ENCODE measurements at regions not wholly inside any gene's neighbourhood (a gene's known extent, or its start where the extent isn't known, plus 50 kb on each side); places are given as distances from the start of the nearest gene placed in this dataset.

DNA sequence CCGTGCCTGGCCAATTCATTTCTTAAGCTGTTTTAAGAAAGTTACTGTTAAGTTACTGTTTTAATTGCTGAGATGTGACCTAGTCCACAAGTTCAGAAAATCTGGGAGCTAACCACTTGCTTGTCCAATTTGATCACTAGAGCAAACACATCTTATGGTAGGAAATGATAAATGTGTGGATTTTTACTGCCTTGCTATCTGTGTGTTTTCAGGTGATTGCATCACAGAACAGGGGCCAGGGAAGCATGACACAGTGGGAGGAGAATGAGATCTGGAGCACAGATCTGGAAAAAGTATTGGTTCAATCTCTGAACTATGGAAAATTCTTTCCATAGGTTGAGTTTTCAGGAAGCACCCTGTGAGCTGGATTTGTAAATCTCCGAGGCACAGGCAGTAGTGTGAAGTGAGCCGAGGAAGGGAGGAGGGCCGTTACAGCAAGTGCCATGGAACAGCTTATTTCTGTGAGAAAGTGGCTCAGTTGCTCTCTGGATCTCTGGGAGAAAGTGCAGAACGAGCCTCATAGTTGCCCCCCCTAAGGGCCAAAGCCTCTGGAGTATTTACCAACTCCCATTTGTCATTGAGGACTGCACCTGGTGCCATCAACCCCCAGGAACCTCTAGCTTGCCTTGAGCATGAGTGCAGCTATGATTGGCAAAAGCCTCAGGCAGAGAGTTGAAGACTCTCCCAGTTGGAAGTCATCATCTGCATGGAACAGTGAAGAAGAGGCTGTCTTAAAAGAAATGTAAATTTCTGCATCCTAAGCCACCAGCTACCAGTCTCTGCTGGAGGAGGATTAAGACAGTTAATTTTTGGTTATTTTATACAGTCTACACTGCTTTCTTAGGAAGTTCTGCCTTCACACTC is 161.8 kb upstream of the CLINT1 start:
- FAIRE-seq (no peak), DNase-seq (ENCODE audit: low read depth, low spot score) (no peak)
- dilution Hi-C loops (cut with MboI; ENCODE audit: extremely low pct_ligation_motif_present, low sequenced_read_pairs) = no loop called here

DNA sequence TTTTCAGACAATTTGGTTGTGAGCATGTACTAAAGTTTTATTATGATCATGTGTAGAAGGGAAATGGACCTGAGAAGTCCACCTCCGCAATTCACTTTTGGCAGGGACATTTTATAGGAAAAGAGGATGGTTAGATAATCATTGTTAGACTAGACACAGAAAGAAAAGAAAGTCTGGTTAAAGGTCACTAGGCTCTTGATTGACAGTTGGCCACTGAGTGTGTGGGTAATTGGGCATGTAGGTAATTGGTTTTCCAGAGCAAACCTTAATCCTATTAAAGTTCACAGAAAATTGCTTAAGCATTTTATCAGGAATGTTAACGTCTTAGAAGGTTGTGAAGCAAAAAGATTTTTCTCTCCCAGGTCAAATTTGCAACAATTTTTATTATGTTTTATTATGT is 158.5 kb upstream of the CLINT1 start:
- TF ChIP-seq, protein P1, sequence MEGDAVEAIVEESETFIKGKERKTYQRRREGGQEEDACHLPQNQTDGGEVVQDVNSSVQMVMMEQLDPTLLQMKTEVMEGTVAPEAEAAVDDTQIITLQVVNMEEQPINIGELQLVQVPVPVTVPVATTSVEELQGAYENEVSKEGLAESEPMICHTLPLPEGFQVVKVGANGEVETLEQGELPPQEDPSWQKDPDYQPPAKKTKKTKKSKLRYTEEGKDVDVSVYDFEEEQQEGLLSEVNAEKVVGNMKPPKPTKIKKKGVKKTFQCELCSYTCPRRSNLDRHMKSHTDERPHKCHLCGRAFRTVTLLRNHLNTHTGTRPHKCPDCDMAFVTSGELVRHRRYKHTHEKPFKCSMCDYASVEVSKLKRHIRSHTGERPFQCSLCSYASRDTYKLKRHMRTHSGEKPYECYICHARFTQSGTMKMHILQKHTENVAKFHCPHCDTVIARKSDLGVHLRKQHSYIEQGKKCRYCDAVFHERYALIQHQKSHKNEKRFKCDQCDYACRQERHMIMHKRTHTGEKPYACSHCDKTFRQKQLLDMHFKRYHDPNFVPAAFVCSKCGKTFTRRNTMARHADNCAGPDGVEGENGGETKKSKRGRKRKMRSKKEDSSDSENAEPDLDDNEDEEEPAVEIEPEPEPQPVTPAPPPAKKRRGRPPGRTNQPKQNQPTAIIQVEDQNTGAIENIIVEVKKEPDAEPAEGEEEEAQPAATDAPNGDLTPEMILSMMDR (optimal IDR thresholded peaks at IDR 0.05 in 1 of 3, IDR thresholded peaks at IDR 0.05 in 1 of 3, conservative IDR thresholded peaks at IDR 0.05 in 1 of 3; ENCODE audit: extremely low read depth in 1 of 3, insufficient read depth in 2 of 3, low read length in 3 of 3) = no peak
- TF ChIP-seq EZH2 (IDR thresholded peaks at IDR 0.05; ENCODE audit: low read length) = no peak
- no peak overlapping the region for H3K4me2 ChIP-seq (ENCODE audit: control insufficient read depth, extremely low read depth, insufficient read depth, low read depth, low read length)
- no peaks in the 10 kb centered on the region for H3K36me3 ChIP-seq (ENCODE audit: control insufficient read depth in 2 of 2, extremely low read depth in 1 of 2, insufficient read depth in 2 of 2, low read length in 2 of 2)
- no peak overlapping the region for H2AFZ ChIP-seq (ENCODE audit: control insufficient read depth, low read length)
- H3K27ac ChIP-seq (ENCODE audit: control insufficient read depth, insufficient read depth, low read length) = no peak overlapping the region
- no peak overlapping the region for H3K4me3 ChIP-seq (ENCODE audit: control insufficient read depth in 2 of 3, extremely low read depth in 1 of 3, insufficient read depth in 2 of 3, low read depth in 1 of 3, low read length in 3 of 3)
- H3K79me2 ChIP-seq (ENCODE audit: control insufficient read depth, insufficient read depth, low read length) = no peaks in the 10 kb centered on the region
- no peaks in the 10 kb centered on the region for H3K27me3 ChIP-seq (ENCODE audit: control insufficient read depth, extremely low read depth, insufficient read depth, low read length)
- FAIRE-seq (no peak), DNase-seq (ENCODE audit: low read depth, low spot score) (no peak)
- H4K20me1 ChIP-seq (ENCODE audit: control insufficient read depth, extremely low read depth, insufficient read depth, low read length) = no peaks in the 10 kb centered on the region
- no peak overlapping the region for H3K9ac ChIP-seq (ENCODE audit: control insufficient read depth, extremely low read depth, insufficient read depth, low read length)
- dilution Hi-C loops (cut with MboI; ENCODE audit: extremely low pct_ligation_motif_present, low sequenced_read_pairs) = no loop called here
- no peaks in the 10 kb centered on the region for H3K4me1 ChIP-seq (ENCODE audit: control insufficient read depth, extremely low read depth, insufficient read depth, low read length)
- H3K9me3 ChIP-seq (ENCODE audit: control insufficient read depth, low read depth, low read length) = no peaks in the 10 kb centered on the region
- no peaks in the 10 kb centered on the region for H3K9me1 ChIP-seq (ENCODE audit: control insufficient read depth, extremely low read depth, insufficient read depth, low read length)

More for the DNA sequence above, 161.8 kb upstream of the CLINT1 start:
- Histone ChIP-seq H3K9ac (ENCODE audit: control insufficient read depth, extremely low read depth, insufficient read depth, low read length) (no peak overlapping the region), H3K36me3 (ENCODE audit: control insufficient read depth in 2 of 2, extremely low read depth in 1 of 2, insufficient read depth in 2 of 2, low read length in 2 of 2) (no peaks in the 10 kb centered on the region), H3K9me3 (ENCODE audit: control insufficient read depth, low read depth, low read length) (no peaks in the 10 kb centered on the region), H4K20me1 (ENCODE audit: control insufficient read depth, extremely low read depth, insufficient read depth, low read length) (no peaks in the 10 kb centered on the region), H3K4me3 (ENCODE audit: control insufficient read depth in 2 of 3, extremely low read depth in 1 of 3, insufficient read depth in 2 of 3, low read depth in 1 of 3, low read length in 3 of 3) (no peak overlapping the region), H3K4me1 (ENCODE audit: control insufficient read depth, extremely low read depth, insufficient read depth, low read length) (no peaks in the 10 kb centered on the region), H3K27me3 (ENCODE audit: control insufficient read depth, extremely low read depth, insufficient read depth, low read length) (no peaks in the 10 kb centered on the region), H3K79me2 (ENCODE audit: control insufficient read depth, insufficient read depth, low read length) (no peaks in the 10 kb centered on the region), H3K9me1 (ENCODE audit: control insufficient read depth, extremely low read depth, insufficient read depth, low read length) (no peaks in the 10 kb centered on the region), H3K27ac (ENCODE audit: control insufficient read depth, insufficient read depth, low read length) (no peak overlapping the region), H2AFZ (ENCODE audit: control insufficient read depth, low read length) (no peak overlapping the region), H3K4me2 (ENCODE audit: control insufficient read depth, extremely low read depth, insufficient read depth, low read depth, low read length) (no peak overlapping the region)
- TF ChIP-seq, protein P1 (optimal IDR thresholded peaks at IDR 0.05 in 1 of 3, IDR thresholded peaks at IDR 0.05 in 1 of 3, conservative IDR thresholded peaks at IDR 0.05 in 1 of 3; ENCODE audit: extremely low read depth in 1 of 3, insufficient read depth in 2 of 3, low read length in 3 of 3) = no peak
- TF ChIP-seq EZH2 (IDR thresholded peaks at IDR 0.05; ENCODE audit: low read length) = no peak

Data from keratinocyte (primary cell).